Stimulated activated memory B cell treated with anti-CD40 and anti-IgM and Interleukin-4, amounts not matched to agents 10 μg/mL and 1 μg/mL and 100 μg/mL, for 72 hours (primary cell): ENCODE measurements at regions not wholly inside any gene's neighbourhood (a gene's known extent, or its start where the extent isn't known, plus 50 kb on each side); places are given as distances from the start of the nearest gene placed in this dataset.
"Not testable (repeated sequence)": the region's sequence is repeated elsewhere in the genome, so short reads cannot be mapped to it uniquely, and the experiment has no call there.

Experiments
- ATAC-seq: fragments of 150-1000 bp; cut with Tn5 transposase; 2 replicates; pipeline ENCODE4 v1.10.0; 2021
- H3K27ac Mint-ChIP-seq: one replicate; pipeline ENCODE4 v1.8.0; 2022; ENCODE audit warnings: mild to moderate bottlenecking, mixed read lengths
- H3K27me3 Mint-ChIP-seq: one replicate; pipeline ENCODE4 v1.8.0; 2022; ENCODE audit warnings: mixed read lengths
- H3K36me3 Mint-ChIP-seq: one replicate; pipeline ENCODE4 v1.8.0; 2022; ENCODE audit warnings: mixed read lengths
- H3K4me1 Mint-ChIP-seq: one replicate; pipeline ENCODE4 v1.8.0; 2022; ENCODE audit warnings: mixed read lengths
- H3K4me3 Mint-ChIP-seq: one replicate; pipeline ENCODE4 v1.8.0; 2022; ENCODE audit warnings: mild to moderate bottlenecking, moderate library complexity, mixed read lengths
- H3K9me3 Mint-ChIP-seq: one replicate; pipeline ENCODE4 v1.8.0; 2022; ENCODE audit warnings: mixed read lengths

- H3K9me3 Mint-ChIP-seq, result no peaks in the 10 kb centered on the region
These were observed 598.3 kb upstream of the CAMK1G start for GRCh38 chr1:208985231-208985630.

GRCh38 chr1:208988811-208989222, 594.7 kb upstream of the CAMK1G start:
- H3K4me3 Mint-ChIP-seq, result peak overlapping the region; percentile 63
- ATAC-seq, result no peak
- peak overlapping the region; percentile 28 for H3K27ac Mint-ChIP-seq
- H3K27me3 Mint-ChIP-seq, result peaks cover 18% of the 10 kb centered on the region
- H3K4me1 Mint-ChIP-seq, result peaks cover 8% of the 10 kb centered on the region
- peaks cover 6% of the 10 kb centered on the region for H3K9me3 Mint-ChIP-seq
- no peaks in the 10 kb centered on the region for H3K36me3 Mint-ChIP-seq

More at GRCh38 chr1:208985231-208985630, 598.3 kb upstream of the CAMK1G start:
- H3K36me3 Mint-ChIP-seq, result no peaks in the 10 kb centered on the region
- ATAC-seq, result no peak
- H3K27ac Mint-ChIP-seq, result no peak overlapping the region
- H3K4me3 Mint-ChIP-seq, result no peak overlapping the region
- H3K27me3 Mint-ChIP-seq, result peaks cover 16% of the 10 kb centered on the region
- H3K4me1 Mint-ChIP-seq, result peaks cover 8% of the 10 kb centered on the region

GRCh38 chr1:208990456-208990855, 593.1 kb upstream of the CAMK1G start:
- peaks cover 8% of the 10 kb centered on the region for H3K4me1 Mint-ChIP-seq
- H3K4me3 Mint-ChIP-seq, result no peak overlapping the region
- no peak for ATAC-seq
- peaks cover 7% of the 10 kb centered on the region for H3K9me3 Mint-ChIP-seq
- no peaks in the 10 kb centered on the region for H3K36me3 Mint-ChIP-seq
- no peak overlapping the region for H3K27ac Mint-ChIP-seq
- peaks cover 18% of the 10 kb centered on the region for H3K27me3 Mint-ChIP-seq

GRCh38 chr1:208997053-208997452, 586.5 kb upstream of the CAMK1G start:
- H3K27ac Mint-ChIP-seq, H3K4me3 Mint-ChIP-seq, H3K9me3 Mint-ChIP-seq, H3K27me3 Mint-ChIP-seq, H3K36me3 Mint-ChIP-seq, H3K4me1 Mint-ChIP-seq, ATAC-seq: not testable (repeated sequence)

GRCh38 chr1:208997726-208998312, 585.7 kb upstream of the CAMK1G start:
- Mint-ChIP-seq H3K4me1 (no peaks in the 10 kb centered on the region), H3K4me3 (no peak overlapping the region), H3K27ac (no peak overlapping the region), H3K9me3 (peaks cover 7% of the 10 kb centered on the region), H3K36me3 (no peaks in the 10 kb centered on the region), H3K27me3 (no peaks in the 10 kb centered on the region)
- ATAC-seq, result no peak

GRCh38 chr1:209008586-209008985, 574.9 kb upstream of the CAMK1G start:
- Mint-ChIP-seq H3K4me3 (no peak overlapping the region), H3K27me3 (no peaks in the 10 kb centered on the region), H3K36me3 (no peaks in the 10 kb centered on the region), H3K27ac (no peak overlapping the region), H3K9me3 (no peaks in the 10 kb centered on the region), H3K4me1 (no peaks in the 10 kb centered on the region)
- ATAC-seq, result no peak

- H3K27ac Mint-ChIP-seq, result no peak overlapping the region
These were observed 572.9 kb upstream of the CAMK1G start for GRCh38 chr1:209010475-209011230.

GRCh38 chr1:209012443-209013196, 570.9 kb upstream of the CAMK1G start:
- Mint-ChIP-seq H3K36me3 (no peaks in the 10 kb centered on the region), H3K4me1 (no peaks in the 10 kb centered on the region), H3K9me3 (peaks cover 4% of the 10 kb centered on the region), H3K27me3 (no peaks in the 10 kb centered on the region), H3K27ac (no peak overlapping the region), H3K4me3 (no peak overlapping the region)
- ATAC-seq, result no peak

More at GRCh38 chr1:209010475-209011230, 572.9 kb upstream of the CAMK1G start:
- no peaks in the 10 kb centered on the region for H3K36me3 Mint-ChIP-seq
- no peak for ATAC-seq
- no peaks in the 10 kb centered on the region for H3K4me1 Mint-ChIP-seq
- peaks cover 3% of the 10 kb centered on the region for H3K9me3 Mint-ChIP-seq
- H3K4me3 Mint-ChIP-seq, result no peak overlapping the region
- no peaks in the 10 kb centered on the region for H3K27me3 Mint-ChIP-seq

GRCh38 chr1:209015092-209015491, 568.4 kb upstream of the CAMK1G start:
- Mint-ChIP-seq H3K27ac (no peak overlapping the region), H3K4me1 (no peaks in the 10 kb centered on the region), H3K27me3 (no peaks in the 10 kb centered on the region), H3K9me3 (peaks cover 10% of the 10 kb centered on the region), H3K36me3 (no peaks in the 10 kb centered on the region), H3K4me3 (no peak overlapping the region)
- no peak for ATAC-seq

GRCh38 chr1:209021622-209022021, 561.9 kb upstream of the CAMK1G start:
- Mint-ChIP-seq H3K4me1 (no peaks in the 10 kb centered on the region), H3K36me3 (no peaks in the 10 kb centered on the region), H3K9me3 (peaks cover 7% of the 10 kb centered on the region), H3K4me3 (no peak overlapping the region), H3K27me3 (no peaks in the 10 kb centered on the region), H3K27ac (no peak overlapping the region)
- ATAC-seq, result no peak

GRCh38 chr1:209023790-209024189, 559.7 kb upstream of the CAMK1G start:
- H3K27ac Mint-ChIP-seq, result no peak overlapping the region
- H3K4me3 Mint-ChIP-seq, result no peak overlapping the region
- no peaks in the 10 kb centered on the region for H3K4me1 Mint-ChIP-seq
- peaks cover 4% of the 10 kb centered on the region for H3K9me3 Mint-ChIP-seq
- no peak for ATAC-seq
- H3K36me3 Mint-ChIP-seq, result no peaks in the 10 kb centered on the region
- H3K27me3 Mint-ChIP-seq, result no peaks in the 10 kb centered on the region

- H3K4me1 Mint-ChIP-seq, result no peaks in the 10 kb centered on the region
- peaks cover 2% of the 10 kb centered on the region for H3K9me3 Mint-ChIP-seq
- no peak overlapping the region for H3K27ac Mint-ChIP-seq
- H3K4me3 Mint-ChIP-seq, result no peak overlapping the region
- H3K27me3 Mint-ChIP-seq, result peaks cover 15% of the 10 kb centered on the region
- H3K36me3 Mint-ChIP-seq, result no peaks in the 10 kb centered on the region
- no peak for ATAC-seq
These were observed 553.8 kb upstream of the CAMK1G start for GRCh38 chr1:209029737-209030136.

- Mint-ChIP-seq H3K9me3 (peaks cover 2% of the 10 kb centered on the region), H3K4me3 (no peak overlapping the region), H3K4me1 (no peaks in the 10 kb centered on the region), H3K27me3 (peaks cover 15% of the 10 kb centered on the region), H3K36me3 (no peaks in the 10 kb centered on the region), H3K27ac (no peak overlapping the region)
- no peak for ATAC-seq
These were observed 552.9 kb upstream of the CAMK1G start for GRCh38 chr1:209030454-209031167.

- H3K27ac Mint-ChIP-seq, result no peak overlapping the region
- no peaks in the 10 kb centered on the region for H3K4me1 Mint-ChIP-seq
- no peak for ATAC-seq
- H3K36me3 Mint-ChIP-seq, result no peaks in the 10 kb centered on the region
- H3K27me3 Mint-ChIP-seq, result no peaks in the 10 kb centered on the region
- peaks cover 2% of the 10 kb centered on the region for H3K9me3 Mint-ChIP-seq
- no peak overlapping the region for H3K4me3 Mint-ChIP-seq
These were observed 546.5 kb upstream of the CAMK1G start for GRCh38 chr1:209037064-209037463.

- no peak for ATAC-seq
- no peaks in the 10 kb centered on the region for H3K4me1 Mint-ChIP-seq
- no peak overlapping the region for H3K4me3 Mint-ChIP-seq
- no peaks in the 10 kb centered on the region for H3K36me3 Mint-ChIP-seq
- no peaks in the 10 kb centered on the region for H3K27me3 Mint-ChIP-seq
- no peak overlapping the region for H3K27ac Mint-ChIP-seq
- H3K9me3 Mint-ChIP-seq, result no peaks in the 10 kb centered on the region
These were observed 545.2 kb upstream of the CAMK1G start for GRCh38 chr1:209038316-209038715.
